NCI-H146 (cell line): ENCODE measurements at regions not wholly inside any gene's neighbourhood (a gene's known extent, or its start where the extent isn't known, plus 50 kb on each side); places are given as distances from the start of the nearest gene placed in this dataset.
A peak's percentile ranks its signal among the peaks of the same experiment; 100 is the strongest.

Source experiments
- DNase-seq: peaks from one replicate; lab custom pipeline; 2025; lab: John Stamatoyannopoulos, UW

- no peak for DNase-seq
These were observed 158.8 kb upstream of the SP8 start for GRCh38 chr7:20945451-20945850.

GRCh38 chr7:20952916-20953315 is 166.2 kb upstream of the SP8 start:
- no peak for DNase-seq

GRCh38 chr7:20954711-20955619 is 168.3 kb upstream of the SP8 start:
- DNase-seq = no peak

GRCh38 chr7:20958572-20958971 is 171.9 kb upstream of the SP8 start:
- peak; percentile 83 for DNase-seq

GRCh38 chr7:20959281-20959680 is 172.6 kb upstream of the SP8 start:
- DNase-seq = peak; percentile 58

- DNase-seq = peak; percentile 48
These were observed 177.0 kb upstream of the SP8 start for GRCh38 chr7:20963556-20964280.

- DNase-seq = peak; percentile 93
These were observed 177.7 kb upstream of the SP8 start for GRCh38 chr7:20964281-20964918.

- DNase-seq = no peak
These were observed 184.5 kb upstream of the SP8 start for GRCh38 chr7:20971219-20971618.

- peak; percentile 3 for DNase-seq
These were observed 193.5 kb upstream of the SP8 start for GRCh38 chr7:20980232-20980631.

GRCh38 chr7:20980668-20981264 is 194.1 kb upstream of the SP8 start:
- DNase-seq = no peak

GRCh38 chr7:20988340-20988739 is 201.7 kb upstream of the SP8 start:
- no peak for DNase-seq

GRCh38 chr7:20991544-20991943 is 204.9 kb upstream of the SP8 start:
- no peak for DNase-seq

- DNase-seq = no peak
These were observed 207.0 kb upstream of the SP8 start for GRCh38 chr7:20993693-20994092.

GRCh38 chr7:20998309-20998708 is 211.6 kb upstream of the SP8 start:
- no peak for DNase-seq

- no peak for DNase-seq
These were observed 224.5 kb upstream of the SP8 start for GRCh38 chr7:21011153-21011552.

- no peak for DNase-seq
These were observed 227.3 kb upstream of the SP8 start for GRCh38 chr7:21013765-21014539.

GRCh38 chr7:21020667-21021066 is 234.0 kb upstream of the SP8 start:
- no peak for DNase-seq

- no peak for DNase-seq
These were observed 237.3 kb upstream of the SP8 start for GRCh38 chr7:21023841-21024484.

- DNase-seq = no peak
These were observed 237.8 kb upstream of the SP8 start for GRCh38 chr7:21024485-21024867.

- peak; percentile 86 for DNase-seq
These were observed 241.5 kb upstream of the SP8 start for GRCh38 chr7:21028186-21028585.

GRCh38 chr7:21028599-21028998 is 241.9 kb upstream of the SP8 start:
- peak; percentile 30 for DNase-seq
